IMR-90 (cell line): ENCODE measurements at regions not wholly inside any gene's neighbourhood (a gene's known extent, or its start where the extent isn't known, plus 50 kb on each side); places are given as distances from the start of the nearest gene placed in this dataset.

ENCODE experiments used
- ATAC-seq: fragments of 200-7000 bp; cut with Tn5 transposase; 2 replicates; pipeline ENCODE4 v1.9.1; 2020; ENCODE audit warnings: low read depth, mild to moderate bottlenecking, moderate library complexity
- BruUV-seq: library from RNA; stranded (reverse); fragments of 400-500 nt; replicated peaks from 2 replicates; lab custom pipeline; 2021; lab: Mats Ljungman, UMichigan
- CTCF ChIA-PET: fragments of 300-600 bp; formaldehyde crosslinking; extraction: SDS; loops from one replicate; lab custom pipeline; 2021; ENCODE audit warnings: antibody characterized with exemption; lab: Yijun Ruan, JAX
- POLR2A ChIA-PET: fragments of 300-600 bp; sonication (Branson Sonifier 250); formaldehyde crosslinking; loops from one replicate; lab custom pipeline; 2022; ENCODE audit warnings: antibody characterized with exemption; ENCODE audit not compliant: unreplicated experiment; lab: Charles Lee
- DNase-seq: peaks from one replicate; pipeline ENCODE4 v3.0.0; 2013
- H2AFZ ChIP-seq: replicated peaks from 2 replicates; pipeline ENCODE3; 2013; ENCODE audit warnings: low read length, mild to moderate bottlenecking; ENCODE audit not compliant: poor library complexity
- H2AK5ac ChIP-seq: 2 replicates; pipeline ENCODE4 v1.6.1; 2013; ENCODE audit warnings: low read depth, low read length, inconsistent platforms
- H2AK9ac ChIP-seq: replicated peaks from 2 replicates; pipeline ENCODE3; 2013; ENCODE audit warnings: mild to moderate bottlenecking, low read depth, low read length, moderate library complexity; ENCODE audit not compliant: poor library complexity
- H2BK120ac ChIP-seq: 2 replicates; pipeline ENCODE4 v1.6.1; 2013; ENCODE audit warnings: low read depth, low read length, inconsistent platforms
- H2BK15ac ChIP-seq: 3 replicates; pipeline ENCODE4 v1.6.1; 2013; ENCODE audit warnings: low read depth, low read length, inconsistent platforms
- H2BK20ac ChIP-seq: 2 replicates; pipeline ENCODE4 v1.6.1; 2013; ENCODE audit warnings: low read depth, mild to moderate bottlenecking, inconsistent platforms, low read length, moderate library complexity
- H2BK5ac ChIP-seq: 2 replicates; pipeline ENCODE4 v1.6.1; 2013; ENCODE audit warnings: mild to moderate bottlenecking, low read depth, low read length, inconsistent platforms; ENCODE audit not compliant: poor library complexity, severe bottlenecking
- H3K14ac ChIP-seq: replicated peaks from 2 replicates; pipeline ENCODE4 v1.6.1; 2013; ENCODE audit warnings: low read depth, low read length, inconsistent platforms
- H3K18ac ChIP-seq: 2 replicates; pipeline ENCODE4 v1.6.1; 2013; ENCODE audit warnings: low read depth, low read length, control low read depth
- H3K23ac ChIP-seq: 2 replicates; pipeline ENCODE4 v1.6.1; 2013; ENCODE audit warnings: low read depth, low read length, inconsistent platforms
- H3K27ac ChIP-seq: 2 replicates; pipeline ENCODE4 v1.5.1; 2013; ENCODE audit warnings: mild to moderate bottlenecking, control low read depth, low read length; ENCODE audit not compliant: insufficient read depth
- H3K27me3 ChIP-seq: 2 replicates; pipeline ENCODE4 v1.6.1; 2013; ENCODE audit warnings: low read length; ENCODE audit not compliant: control insufficient read depth, insufficient read depth
- H3K36me3 ChIP-seq: 2 replicates; pipeline ENCODE4 v1.6.1; 2013; ENCODE audit warnings: low read length, mixed read lengths; ENCODE audit not compliant: control insufficient read depth, insufficient read depth
- H3K4ac ChIP-seq: 2 replicates; pipeline ENCODE4 v1.6.1; 2013; ENCODE audit warnings: low read depth, low read length, inconsistent platforms
- H3K4me1 ChIP-seq: 2 replicates; pipeline ENCODE4 v1.6.1; 2013; ENCODE audit warnings: low read length, mixed read lengths; ENCODE audit not compliant: control insufficient read depth, insufficient read depth
- H3K4me2 ChIP-seq: 2 replicates; pipeline ENCODE4 v1.6.1; 2013; ENCODE audit warnings: low read depth, mild to moderate bottlenecking, control low read depth, low read length, moderate library complexity
- H3K4me3 ChIP-seq: 2 replicates; pipeline ENCODE4 v1.5.1; 2013; ENCODE audit warnings: low read depth, mild to moderate bottlenecking, control low read depth, low read length, moderate library complexity; ENCODE audit not compliant: insufficient read depth
- H3K56ac ChIP-seq: 2 replicates; pipeline ENCODE4 v1.6.1; 2013; ENCODE audit warnings: low read length, inconsistent platforms; ENCODE audit not compliant: insufficient read depth; ENCODE audit errors: extremely low read depth
- H3K79me1 ChIP-seq, 2 experiments: 2 replicates each; pipeline ENCODE4 v1.6.1; 2013; ENCODE audit warnings: low read length in 2 of 2, inconsistent platforms in 1 of 2, low read depth in 1 of 2
- H3K9ac ChIP-seq: 2 replicates; pipeline ENCODE4 v1.6.1; 2013; ENCODE audit warnings: low read depth, low read length, control low read depth
- H3K9me1 ChIP-seq: 2 replicates; pipeline ENCODE4 v1.6.1; 2013; ENCODE audit warnings: low read length, inconsistent platforms; ENCODE audit not compliant: insufficient read depth
- H3K9me3 ChIP-seq: 2 replicates; pipeline ENCODE4 v1.6.1; 2013; ENCODE audit warnings: low read length; ENCODE audit not compliant: control insufficient read depth, insufficient read depth
- H4K20me1 ChIP-seq: 2 replicates; pipeline ENCODE4 v1.6.1; 2013; ENCODE audit warnings: low read length, inconsistent platforms; ENCODE audit not compliant: insufficient read depth
- H4K5ac ChIP-seq: 2 replicates; pipeline ENCODE4 v1.6.1; 2013; ENCODE audit warnings: mild to moderate bottlenecking, low read depth, low read length, control low read depth
- H4K8ac ChIP-seq, 2 experiments: 2 replicates each; pipeline ENCODE4 v1.6.1; 2013; ENCODE audit warnings: low read depth in 2 of 2, low read length in 2 of 2, control low read depth in 1 of 2, inconsistent platforms in 1 of 2
- H4K91ac ChIP-seq: 2 replicates; pipeline ENCODE4 v1.6.1; 2013; ENCODE audit warnings: low read depth, low read length, inconsistent platforms; ENCODE audit not compliant: insufficient read depth
- BHLHE40 ChIP-seq: fragments of 150-350 bp; IDR thresholded peaks from 2 replicates; pipeline ENCODE4 v1.6.1; 2016; ENCODE audit warnings: mild to moderate bottlenecking, low read depth, low read length
- CEBPB ChIP-seq: IDR thresholded peaks from 2 replicates; pipeline ENCODE4 v1.6.1; 2012; ENCODE audit warnings: low read depth, low read length, improper control_type of control experiment
- CHD1 ChIP-seq: IDR thresholded peaks from 2 replicates; pipeline ENCODE4 v1.6.1; 2012; ENCODE audit warnings: low read depth, low read length, improper control_type of control experiment
- CTCF ChIP-seq: conservative IDR thresholded peaks from 2 replicates; pipeline ENCODE4 v1.5.1; 2012; ENCODE audit warnings: mild to moderate bottlenecking, low read depth, low read length, improper control_type of control experiment
- ELK1 ChIP-seq: fragments of 150-350 bp; IDR thresholded peaks from 2 replicates; pipeline ENCODE4 v1.6.1; 2016; ENCODE audit warnings: low read depth, mild to moderate bottlenecking, low read length, moderate library complexity, borderline replicate concordance
- FOS ChIP-seq: fragments of 150-350 bp; IDR thresholded peaks from 2 replicates; pipeline ENCODE4 v1.6.1; 2016; ENCODE audit warnings: low read depth, low read length
- MAFK ChIP-seq: IDR thresholded peaks from 2 replicates; pipeline ENCODE4 v1.6.1; 2012; ENCODE audit warnings: low read depth, low read length, improper control_type of control experiment
- MAZ ChIP-seq: IDR thresholded peaks from 2 replicates; pipeline ENCODE4 v1.6.1; 2012; ENCODE audit warnings: low read depth, mild to moderate bottlenecking, low read length, improper control_type of control experiment, moderate library complexity, borderline replicate concordance
- MXI1 ChIP-seq: IDR thresholded peaks from 2 replicates; pipeline ENCODE4 v1.6.1; 2012; ENCODE audit warnings: low read depth, mild to moderate bottlenecking, low read length, moderate library complexity, borderline replicate concordance
- NFE2L2 ChIP-seq: fragments of 150-350 bp; IDR thresholded peaks from 2 replicates; pipeline ENCODE4 v1.6.1; 2016; ENCODE audit warnings: low read depth, mild to moderate bottlenecking, low read length
- POLR2A ChIP-seq: IDR thresholded peaks from 2 replicates; pipeline ENCODE4 v1.6.1; 2012; ENCODE audit warnings: mild to moderate bottlenecking, low read depth, low read length
- RAD21 ChIP-seq: IDR thresholded peaks from 2 replicates; pipeline ENCODE4 v1.6.1; 2012; ENCODE audit warnings: low read length, improper control_type of control experiment
- RCOR1 ChIP-seq: IDR thresholded peaks from 2 replicates; pipeline ENCODE4 v1.6.1; 2012; ENCODE audit warnings: mild to moderate bottlenecking, low read length, improper control_type of control experiment; ENCODE audit not compliant: insufficient replicate concordance
- RFX5 ChIP-seq: IDR thresholded peaks from 2 replicates; pipeline ENCODE4 v1.8.0; 2012; ENCODE audit warnings: low read depth, mild to moderate bottlenecking, low read length, moderate library complexity
- SMC3 ChIP-seq: fragments of 150-350 bp; IDR thresholded peaks from 2 replicates; pipeline ENCODE4 v1.6.1; 2016; ENCODE audit warnings: low read depth, mild to moderate bottlenecking, antibody characterized with exemption, low read length, moderate library complexity
- USF2 ChIP-seq: fragments of 150-350 bp; IDR thresholded peaks from 2 replicates; pipeline ENCODE4 v1.6.1; 2017; ENCODE audit warnings: mild to moderate bottlenecking, antibody characterized with exemption, low read length, low read depth
- WGBS, 2 experiments: methylation state at CpG; one replicate each; pipeline versions ENCODE4 v1.1.5 to v1.1.7; 2013; ENCODE audit warnings: missing lambda C conversion rate in 2 of 2; ENCODE audit not compliant: insufficient read length in 1 of 2; ENCODE audit errors: extremely low coverage in 2 of 2; 5-methylcytosine and 5-hydroxymethylcytosine counted together
- dilution Hi-C: fragments of 300-500 bp; cut with HindIII; formaldehyde crosslinking; loops from one replicate; pipeline ENCODE4 v1.14.3; 2018; ENCODE audit warnings: low sequenced_read_pairs; ENCODE audit not compliant: unreplicated experiment
- in situ Hi-C: fragments of 300-500 bp; cut with MboI; formaldehyde crosslinking; loops from 3 replicates; pipeline ENCODE4 v1.14.3; 2019; ENCODE audit warnings: low sequenced_read_pairs, inconsistent platforms, mixed read lengths
- intact Hi-C: fragments of 100-400 bp; cut with micrococcal nuclease; formaldehyde crosslinking; loops from 2 replicates; pipeline ENCODE4 v1.10.0; 2022

GRCh38 chr21:35614396-35614921 lies 445.9 kb downstream of the SETD4 start:
- Histone ChIP-seq H3K23ac (no peak overlapping the region), H2AFZ (no peak overlapping the region), H3K79me1 (no peaks in the 10 kb centered on the region), H3K14ac (peak overlapping the region; percentile 66), H3K4me3 (no peak overlapping the region), H3K4me1 (peaks cover 9% of the 10 kb centered on the region), H4K91ac (no peak overlapping the region), H2BK20ac (peak overlapping the region; percentile 9), H3K9me3 (no peaks in the 10 kb centered on the region), H2BK15ac (peak overlapping the region; percentile 88; the same call in 2 of the 3 replicates), H4K20me1 (no peaks in the 10 kb centered on the region), H3K4me2 (no peak overlapping the region), H3K56ac (no peak overlapping the region), H3K18ac (0 out of 2 replicates have a peak overlapping the region, but pooled peaks have one; percentile 6), H3K9ac (no peak overlapping the region), H2AK9ac (peak overlapping the region; percentile 39), H2BK5ac (no peak overlapping the region), H2AK5ac (peak overlapping the region; percentile 96), H4K8ac (peak overlapping the region in 1 of 2 experiments; percentile 41; a peak in 1 of 4 replicates), H3K4ac (peak overlapping the region; percentile 79), H3K36me3 (no peaks in the 10 kb centered on the region), H3K9me1 (peaks cover 16% of the 10 kb centered on the region), H4K5ac (no peak overlapping the region), H3K27ac (no peak overlapping the region), H3K27me3 (no peaks in the 10 kb centered on the region), H2BK120ac (peak overlapping the region; percentile 57)
- no CpG with 5 or more reads among the region's 4 CpGs for WGBS, 2 experiments
- TF ChIP-seq POLR2A (no peak), USF2 (no peak), NFE2L2 (no peak), BHLHE40 (no peak), MXI1 (no peak), FOS (no peak), RAD21 (no peak), ELK1 (no peak), SMC3 (no peak), RFX5 (no peak), RCOR1 (no peak), MAFK (no peak), CHD1 (no peak), CTCF (no peak), MAZ (no peak), CEBPB (no peak)
- in situ Hi-C loops, result no loop called here
- intact Hi-C loops, result loop anchor here (10.0 kb wide), 3 partner anchors 200 to 570 kb away; partner anchors contain the start of gene RUNX1
- ChIA-PET CTCF (no interaction called here), POLR2A (no interaction called here)
- ATAC-seq (no peak), DNase-seq (peak; percentile 39)
- dilution Hi-C loops, result no loop called here
- BruUV-seq, result no TSS peak
